Stimulated activated naive CD8-positive, alpha-beta T cell treated with anti-CD3 and anti-CD28 coated beads, Interleukin-15, Interleukin-2, amounts not matched to agents 100 ng/mL and 50 ng/mL, for 24 hours (primary cell): ENCODE measurements at regions not wholly inside any gene's neighbourhood (a gene's known extent, or its start where the extent isn't known, plus 50 kb on each side); places are given as distances from the start of the nearest gene placed in this dataset.
"Not testable (repeated sequence)": the region's sequence is repeated elsewhere in the genome, so short reads cannot be mapped to it uniquely, and the experiment has no call there.

Source experiments
- H3K27ac Mint-ChIP-seq: one replicate; pipeline ENCODE4 v1.8.0; 2021; ENCODE audit warnings: mild to moderate bottlenecking, mixed read lengths
- H3K27me3 Mint-ChIP-seq: one replicate; pipeline ENCODE4 v1.8.0; 2021; ENCODE audit warnings: mixed read lengths
- H3K36me3 Mint-ChIP-seq: one replicate; pipeline ENCODE4 v1.8.0; 2021; ENCODE audit warnings: low read depth, mixed read lengths
- H3K4me1 Mint-ChIP-seq: one replicate; pipeline ENCODE4 v1.8.0; 2021; ENCODE audit warnings: low read depth, mixed read lengths
- H3K4me3 Mint-ChIP-seq: one replicate; pipeline ENCODE4 v1.8.0; 2021; ENCODE audit warnings: mild to moderate bottlenecking, mixed read lengths
- H3K9me3 Mint-ChIP-seq: one replicate; pipeline ENCODE4 v1.8.0; 2021; ENCODE audit warnings: mixed read lengths

- H3K4me3 Mint-ChIP-seq = peak overlapping the region; percentile 71
- peaks cover 26% of the 10 kb centered on the region for H3K4me1 Mint-ChIP-seq
- peak overlapping the region; percentile 66 for H3K27ac Mint-ChIP-seq
- H3K27me3 Mint-ChIP-seq = no peaks in the 10 kb centered on the region
- no peaks in the 10 kb centered on the region for H3K36me3 Mint-ChIP-seq
- H3K9me3 Mint-ChIP-seq = peaks cover 4% of the 10 kb centered on the region
These were observed 587.3 kb downstream of the PTPRC start for GRCh38 chr1:199226163-199226562.

DNA sequence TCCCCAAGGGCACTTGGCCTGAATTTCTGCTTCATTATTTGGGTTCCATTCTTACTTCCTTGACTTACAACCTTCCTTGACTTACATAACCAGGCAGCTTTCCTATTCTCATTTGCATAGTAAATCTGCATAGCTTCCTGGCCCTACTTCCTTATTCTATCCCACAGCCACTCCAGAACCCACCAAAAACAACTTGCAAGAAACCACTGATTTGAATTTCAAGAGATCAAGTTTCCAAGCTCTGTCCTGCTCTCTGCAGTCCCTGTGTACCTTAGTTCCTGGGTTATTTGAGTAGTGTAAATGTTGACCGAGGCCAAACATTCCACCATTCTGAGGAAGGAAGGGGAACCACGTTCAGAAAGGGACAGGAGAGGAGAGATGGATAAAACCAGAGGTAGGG is 603.3 kb downstream of the PTPRC start:
- Mint-ChIP-seq H3K4me1 (peaks cover 11% of the 10 kb centered on the region), H3K27ac (no peak overlapping the region), H3K9me3 (no peaks in the 10 kb centered on the region), H3K4me3 (no peak overlapping the region), H3K27me3 (no peaks in the 10 kb centered on the region), H3K36me3 (no peaks in the 10 kb centered on the region)

DNA sequence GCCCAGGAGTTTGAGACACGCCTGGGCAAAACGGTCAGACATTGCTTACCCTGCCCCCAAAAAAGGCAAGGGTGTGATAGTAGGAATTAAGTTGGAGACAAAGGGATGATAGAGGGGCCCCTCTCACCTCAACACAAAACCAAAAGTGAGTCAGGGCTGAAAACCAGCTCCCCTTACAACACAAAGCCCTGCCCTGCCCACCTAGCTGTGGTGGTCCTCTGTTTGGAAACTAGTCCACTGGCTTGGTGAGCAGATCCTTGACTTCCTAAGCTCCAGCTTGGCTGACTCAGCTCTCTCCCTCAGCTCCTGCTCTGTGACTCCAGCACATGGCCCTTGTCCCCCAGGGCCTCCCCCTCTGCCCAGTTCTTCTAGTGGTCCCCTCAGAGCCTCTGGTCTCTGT is 603.8 kb downstream of the PTPRC start:
- no peak overlapping the region for H3K27ac Mint-ChIP-seq
- no peaks in the 10 kb centered on the region for H3K27me3 Mint-ChIP-seq
- no peaks in the 10 kb centered on the region for H3K9me3 Mint-ChIP-seq
- peaks cover 11% of the 10 kb centered on the region for H3K4me1 Mint-ChIP-seq
- no peaks in the 10 kb centered on the region for H3K36me3 Mint-ChIP-seq
- no peak overlapping the region for H3K4me3 Mint-ChIP-seq

DNA sequence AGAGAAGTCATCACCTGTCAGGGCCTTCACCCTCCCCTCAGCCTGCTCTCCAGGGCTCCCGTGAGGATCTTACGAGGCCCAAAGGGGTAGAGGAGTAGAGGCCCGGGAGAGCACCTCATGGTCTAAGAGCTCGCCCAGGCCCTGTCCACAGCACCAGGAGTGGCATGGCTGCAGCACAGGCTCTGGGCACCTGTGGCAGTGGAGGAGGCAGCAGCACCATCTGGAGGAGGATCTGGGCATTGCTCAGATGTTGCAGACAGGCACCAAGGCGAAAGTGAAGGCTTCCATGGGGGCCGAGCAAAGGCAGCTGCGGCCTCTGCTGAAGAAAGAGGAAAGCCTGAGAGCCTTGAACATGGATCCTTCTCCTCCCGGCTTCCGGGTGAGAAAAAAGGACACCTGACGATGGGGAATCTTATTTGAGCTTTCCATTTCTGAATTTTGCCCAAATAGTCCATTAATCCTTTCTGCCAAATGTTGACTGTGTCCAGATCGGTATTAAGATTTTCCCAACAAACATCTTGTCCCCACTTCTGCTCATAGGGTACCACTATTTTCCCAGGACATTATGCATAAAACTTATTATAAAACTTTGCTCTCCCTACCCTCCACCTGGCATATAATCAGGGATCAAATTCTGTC is 604.7 kb downstream of the PTPRC start:
- peaks cover 11% of the 10 kb centered on the region for H3K4me1 Mint-ChIP-seq
- no peak overlapping the region for H3K27ac Mint-ChIP-seq
- H3K36me3 Mint-ChIP-seq = no peaks in the 10 kb centered on the region
- H3K4me3 Mint-ChIP-seq = no peak overlapping the region
- peaks cover 4% of the 10 kb centered on the region for H3K27me3 Mint-ChIP-seq
- no peaks in the 10 kb centered on the region for H3K9me3 Mint-ChIP-seq

DNA sequence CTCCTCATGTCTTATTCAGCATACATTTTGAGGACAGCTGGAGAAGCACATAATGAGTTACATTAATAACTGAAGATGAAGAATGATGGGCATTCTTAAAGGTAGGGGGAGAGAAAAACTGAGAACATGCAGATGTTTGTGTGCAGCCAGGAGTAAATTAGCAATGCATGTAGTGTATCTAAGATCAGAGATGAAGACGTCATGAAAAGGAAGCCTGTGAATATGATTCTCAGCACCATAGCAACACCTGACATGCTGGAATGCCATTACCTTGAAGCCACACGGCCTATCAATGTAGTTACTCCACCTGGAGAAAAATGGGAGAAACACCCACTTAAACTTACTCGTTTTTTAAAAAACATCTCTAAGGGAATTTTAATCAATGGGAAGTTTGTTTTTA is 607.1 kb downstream of the PTPRC start:
- H3K27me3 Mint-ChIP-seq = peaks cover 4% of the 10 kb centered on the region
- no peak overlapping the region for H3K27ac Mint-ChIP-seq
- no peaks in the 10 kb centered on the region for H3K9me3 Mint-ChIP-seq
- peaks cover 11% of the 10 kb centered on the region for H3K4me1 Mint-ChIP-seq
- no peaks in the 10 kb centered on the region for H3K36me3 Mint-ChIP-seq
- H3K4me3 Mint-ChIP-seq = no peak overlapping the region

GRCh38 chr1:199246716-199247115 is 607.9 kb downstream of the PTPRC start:
- Mint-ChIP-seq H3K9me3 (no peaks in the 10 kb centered on the region), H3K36me3 (no peaks in the 10 kb centered on the region), H3K27ac (no peak overlapping the region), H3K4me1 (peaks cover 11% of the 10 kb centered on the region), H3K4me3 (no peak overlapping the region), H3K27me3 (peaks cover 4% of the 10 kb centered on the region)

DNA sequence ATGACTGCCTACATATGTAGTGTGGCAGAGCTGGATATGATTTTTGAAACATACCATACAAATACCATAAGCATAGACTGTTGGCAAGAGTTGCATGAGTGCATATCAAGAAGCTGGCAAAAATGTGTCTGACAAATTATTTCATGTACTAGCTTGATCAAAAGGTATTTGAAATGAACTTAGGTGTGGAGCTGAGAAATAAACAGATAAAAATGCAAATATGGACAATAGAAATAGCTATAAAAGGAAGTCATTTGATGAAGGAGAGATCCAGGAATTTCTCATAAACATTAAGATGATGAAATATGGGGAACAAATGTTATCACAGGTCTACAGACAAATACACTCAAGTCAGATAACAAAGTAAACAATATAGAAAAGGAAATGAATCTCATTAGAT is 609.1 kb downstream of the PTPRC start:
- no peak overlapping the region for H3K4me3 Mint-ChIP-seq
- H3K27ac Mint-ChIP-seq = no peak overlapping the region
- H3K27me3 Mint-ChIP-seq = peaks cover 4% of the 10 kb centered on the region

GRCh38 chr1:199254040-199254439 is 615.2 kb downstream of the PTPRC start:
- Mint-ChIP-seq H3K9me3 (peaks cover 16% of the 10 kb centered on the region), H3K27me3 (peaks cover 31% of the 10 kb centered on the region)
- not testable (repeated sequence) for H3K27ac Mint-ChIP-seq, H3K4me3 Mint-ChIP-seq, H3K36me3 Mint-ChIP-seq, H3K4me1 Mint-ChIP-seq

More for the DNA sequence above, 609.1 kb downstream of the PTPRC start:
- Mint-ChIP-seq H3K36me3 (no peaks in the 10 kb centered on the region), H3K4me1 (peaks cover under 1% of the 10 kb centered on the region), H3K9me3 (no peaks in the 10 kb centered on the region)

DNA sequence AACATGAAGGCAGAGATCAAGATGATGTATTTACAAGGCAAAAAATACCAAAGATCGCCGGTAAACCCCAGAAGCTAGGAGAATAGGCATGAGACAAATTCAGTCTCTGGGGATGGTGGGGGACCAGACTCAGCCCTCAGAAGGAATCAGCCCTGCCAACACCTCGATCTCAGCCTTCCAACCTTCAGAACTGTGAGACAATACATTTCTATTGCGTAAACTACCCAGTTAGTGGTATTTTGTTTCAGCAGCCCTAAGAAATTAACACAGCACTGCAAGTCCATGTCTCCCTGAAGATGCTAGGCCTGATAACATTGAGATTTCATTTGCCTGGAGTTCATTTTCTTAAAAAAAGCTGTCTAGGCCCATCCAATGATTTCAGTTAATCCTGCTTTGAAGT is 622.5 kb downstream of the PTPRC start:
- Mint-ChIP-seq H3K9me3 (peaks cover 5% of the 10 kb centered on the region), H3K27me3 (peaks cover 15% of the 10 kb centered on the region), H3K4me3 (no peak overlapping the region), H3K4me1 (peaks cover 11% of the 10 kb centered on the region), H3K27ac (no peak overlapping the region), H3K36me3 (no peaks in the 10 kb centered on the region)

- no peaks in the 10 kb centered on the region for H3K36me3 Mint-ChIP-seq
- no peak overlapping the region for H3K27ac Mint-ChIP-seq
- no peaks in the 10 kb centered on the region for H3K9me3 Mint-ChIP-seq
- no peak overlapping the region for H3K4me3 Mint-ChIP-seq
- peaks cover 2% of the 10 kb centered on the region for H3K27me3 Mint-ChIP-seq
- peaks cover 11% of the 10 kb centered on the region for H3K4me1 Mint-ChIP-seq
These were observed 625.4 kb downstream of the PTPRC start for GRCh38 chr1:199264283-199264682.

GRCh38 chr1:199264911-199265310 is 626.1 kb downstream of the PTPRC start:
- H3K36me3 Mint-ChIP-seq = no peaks in the 10 kb centered on the region
- H3K9me3 Mint-ChIP-seq = no peaks in the 10 kb centered on the region
- H3K4me1 Mint-ChIP-seq = peaks cover 11% of the 10 kb centered on the region
- peaks cover 5% of the 10 kb centered on the region for H3K27me3 Mint-ChIP-seq
- no peak overlapping the region for H3K4me3 Mint-ChIP-seq
- H3K27ac Mint-ChIP-seq = no peak overlapping the region

DNA sequence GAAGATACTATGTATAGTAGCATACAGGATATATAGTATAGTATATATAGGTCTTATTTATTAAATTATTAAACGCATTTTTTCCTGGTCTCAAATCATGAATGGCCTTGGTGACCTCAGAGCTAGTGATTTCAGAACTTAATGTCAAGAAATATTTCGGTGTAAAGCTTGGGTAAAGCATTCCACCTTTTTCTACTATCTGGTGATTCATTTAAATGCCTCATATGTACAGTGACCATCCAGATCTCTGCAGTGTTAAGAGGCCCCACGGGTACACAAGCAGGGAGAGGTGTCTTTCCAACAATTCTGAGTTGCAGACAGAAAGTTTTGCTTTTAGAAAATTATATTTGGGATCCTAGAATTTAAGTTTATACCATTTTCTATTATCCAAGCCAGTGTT is 626.5 kb downstream of the PTPRC start:
- Mint-ChIP-seq H3K4me1 (peaks cover 11% of the 10 kb centered on the region), H3K27me3 (peaks cover 9% of the 10 kb centered on the region), H3K27ac (no peak overlapping the region), H3K9me3 (no peaks in the 10 kb centered on the region), H3K36me3 (no peaks in the 10 kb centered on the region), H3K4me3 (no peak overlapping the region)

DNA sequence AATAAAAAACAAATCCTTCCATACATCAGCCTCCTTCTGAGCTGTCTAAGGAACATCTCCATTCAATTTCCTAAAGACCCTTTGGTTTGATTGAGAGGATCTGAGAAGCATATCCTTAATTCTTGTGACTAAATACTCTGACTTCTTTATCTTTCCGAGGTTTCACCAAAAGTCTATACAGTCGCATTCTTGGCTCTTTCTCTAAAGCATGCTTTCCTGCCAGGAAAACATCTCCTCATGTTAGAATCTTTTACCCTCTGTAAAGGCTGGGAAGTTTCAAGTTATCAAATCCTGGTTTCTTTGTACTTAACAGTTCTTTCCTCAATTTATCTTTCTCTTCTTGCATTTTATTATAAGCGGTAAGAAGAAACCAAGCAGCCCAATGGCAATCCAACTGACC is 630.4 kb downstream of the PTPRC start:
- Mint-ChIP-seq H3K4me3 (no peak overlapping the region), H3K27ac (no peak overlapping the region), H3K27me3 (peaks cover 11% of the 10 kb centered on the region), H3K4me1 (peaks cover 33% of the 10 kb centered on the region), H3K36me3 (no peaks in the 10 kb centered on the region), H3K9me3 (no peaks in the 10 kb centered on the region)

DNA sequence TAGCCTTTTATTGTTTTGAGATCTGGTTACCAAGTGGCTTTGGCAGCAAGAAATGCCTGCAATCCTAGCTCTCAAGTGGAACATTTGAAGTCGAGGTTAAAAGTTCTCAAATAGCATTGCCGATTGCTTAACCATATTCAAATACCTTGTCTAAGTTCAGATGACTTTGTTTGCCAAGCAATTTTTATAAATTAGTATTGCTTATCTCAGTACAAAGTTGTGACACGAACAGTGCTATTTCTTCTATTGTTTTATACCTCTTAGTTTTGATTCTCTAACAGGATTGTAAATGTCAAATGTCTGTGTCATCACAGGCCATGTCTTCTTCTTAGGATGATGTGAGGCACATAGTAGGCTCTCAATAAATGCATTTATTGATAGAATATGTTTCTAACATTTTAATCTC is 633.3 kb downstream of the PTPRC start:
- Mint-ChIP-seq H3K36me3 (no peaks in the 10 kb centered on the region), H3K4me1 (peaks cover 30% of the 10 kb centered on the region), H3K4me3 (no peak overlapping the region), H3K9me3 (peaks cover 10% of the 10 kb centered on the region), H3K27me3 (peaks cover 15% of the 10 kb centered on the region), H3K27ac (no peak overlapping the region)

- H3K27ac Mint-ChIP-seq = peak overlapping the region; percentile 22
- H3K4me3 Mint-ChIP-seq = no peak overlapping the region
- peaks cover 15% of the 10 kb centered on the region for H3K27me3 Mint-ChIP-seq
- H3K4me1 Mint-ChIP-seq = peaks cover 30% of the 10 kb centered on the region
- H3K36me3 Mint-ChIP-seq = no peaks in the 10 kb centered on the region
- peaks cover 13% of the 10 kb centered on the region for H3K9me3 Mint-ChIP-seq
These were observed 633.8 kb downstream of the PTPRC start for GRCh38 chr1:199272628-199273086.

GRCh38 chr1:199273837-199274379 is 635.1 kb downstream of the PTPRC start:
- Mint-ChIP-seq H3K36me3 (no peaks in the 10 kb centered on the region), H3K27me3 (peaks cover 15% of the 10 kb centered on the region), H3K4me1 (peaks cover 30% of the 10 kb centered on the region), H3K27ac (peak overlapping the region; percentile 46), H3K4me3 (peak overlapping the region; percentile 1), H3K9me3 (peaks cover 16% of the 10 kb centered on the region)
